GM12865 (cell line): ENCODE measurements at regions not wholly inside any gene's neighbourhood (a gene's known extent, or its start where the extent isn't known, plus 50 kb on each side); places are given as distances from the start of the nearest gene placed in this dataset.

Experiments used
- DNase-seq: peaks from one replicate; pipeline ENCODE4 v3.0.0; 2010; ENCODE audit warnings: low read depth
- H3K4me3 ChIP-seq: 2 replicates; pipeline ENCODE4 v1.5.1; 2011; ENCODE audit warnings: mild to moderate bottlenecking, low read depth, low read length, control low read depth
- CTCF ChIP-seq: IDR thresholded peaks from 2 replicates; pipeline ENCODE4 v1.5.1; 2011; ENCODE audit warnings: low read length, control low read depth, low read depth, inconsistent platforms; ENCODE audit not compliant: insufficient read depth; ENCODE audit errors: missing control alignments

- H3K4me3 ChIP-seq, result no peak overlapping the region
- DNase-seq, result no peak
- TF ChIP-seq CTCF, result no peak
These were observed 1716.4 kb downstream of the BRINP3 start for GRCh38 chr1:188761226-188761625.

GRCh38 chr1:188762166-188762743 lies 1715.4 kb downstream of the BRINP3 start:
- no peak overlapping the region for H3K4me3 ChIP-seq
- DNase-seq, result no peak
- no peak for TF ChIP-seq CTCF

- DNase-seq, result no peak
- no peak for TF ChIP-seq CTCF
- no peak overlapping the region for H3K4me3 ChIP-seq
These were observed 1714.1 kb downstream of the BRINP3 start for GRCh38 chr1:188763541-188763940.

- H3K4me3 ChIP-seq, result no peak overlapping the region
- no peak for TF ChIP-seq CTCF
- no peak for DNase-seq
These were observed 1708.5 kb downstream of the BRINP3 start for GRCh38 chr1:188769181-188769580.

- no peak for DNase-seq
- H3K4me3 ChIP-seq, result no peak overlapping the region
- no peak for TF ChIP-seq CTCF
These were observed 1707.7 kb downstream of the BRINP3 start for GRCh38 chr1:188769936-188770335.

- H3K4me3 ChIP-seq, result no peak overlapping the region
- no peak for TF ChIP-seq CTCF
- DNase-seq, result no peak
These were observed 1699.1 kb downstream of the BRINP3 start for GRCh38 chr1:188778578-188778977.

GRCh38 chr1:188782220-188782841 lies 1695.3 kb downstream of the BRINP3 start:
- peak; percentile 63 for DNase-seq
- peak; percentile 66 for TF ChIP-seq CTCF
- no peak overlapping the region for H3K4me3 ChIP-seq
